Choroid plexus epithelial cell (primary cell): ENCODE measurements at regions not wholly inside any gene's neighbourhood (a gene's known extent, or its start where the extent isn't known, plus 50 kb on each side); places are given as distances from the start of the nearest gene placed in this dataset.
A peak's percentile ranks its signal among the peaks of the same experiment; 100 is the strongest.

Experiments used
- DNase-seq: peaks from one replicate; pipeline ENCODE4 v3.0.0-alpha.2; 2010; ENCODE audit warnings: low read depth
- H3K4me3 ChIP-seq: 2 replicates; pipeline ENCODE4 v1.5.1; 2011; ENCODE audit warnings: low read depth, mild to moderate bottlenecking, control low read depth, low read length, moderate library complexity
- TF ChIP-seq, protein P1 (sequence below): conservative IDR thresholded peaks from 2 replicates; pipeline ENCODE4 v1.5.1; 2011; ENCODE audit warnings: low read depth, mild to moderate bottlenecking, control low read depth, inconsistent platforms, low read length, moderate library complexity

DNA sequence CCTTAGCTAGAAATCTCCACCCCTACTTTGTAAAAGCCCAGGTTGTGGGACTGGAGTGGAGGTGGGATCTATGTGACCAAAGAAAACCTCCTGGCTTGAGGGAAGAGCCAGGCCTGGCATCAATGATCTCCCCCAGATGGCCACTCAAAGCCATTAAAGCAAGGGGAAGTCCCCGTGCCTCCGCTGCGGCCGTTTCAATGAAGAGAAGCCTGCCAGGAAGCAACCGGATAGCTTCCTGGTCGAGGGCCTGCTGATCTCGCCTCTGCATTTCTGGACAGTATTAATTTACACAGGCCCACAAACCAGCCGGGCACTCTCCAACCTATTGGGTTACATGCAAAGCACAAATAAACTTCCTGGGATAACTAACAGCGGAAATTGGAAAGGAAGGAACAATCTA, 160.5 kb upstream of the MSX2 start:
- H3K4me3 ChIP-seq, result no peak overlapping the region
- peak; percentile 34 for DNase-seq
- TF ChIP-seq, protein P1, sequence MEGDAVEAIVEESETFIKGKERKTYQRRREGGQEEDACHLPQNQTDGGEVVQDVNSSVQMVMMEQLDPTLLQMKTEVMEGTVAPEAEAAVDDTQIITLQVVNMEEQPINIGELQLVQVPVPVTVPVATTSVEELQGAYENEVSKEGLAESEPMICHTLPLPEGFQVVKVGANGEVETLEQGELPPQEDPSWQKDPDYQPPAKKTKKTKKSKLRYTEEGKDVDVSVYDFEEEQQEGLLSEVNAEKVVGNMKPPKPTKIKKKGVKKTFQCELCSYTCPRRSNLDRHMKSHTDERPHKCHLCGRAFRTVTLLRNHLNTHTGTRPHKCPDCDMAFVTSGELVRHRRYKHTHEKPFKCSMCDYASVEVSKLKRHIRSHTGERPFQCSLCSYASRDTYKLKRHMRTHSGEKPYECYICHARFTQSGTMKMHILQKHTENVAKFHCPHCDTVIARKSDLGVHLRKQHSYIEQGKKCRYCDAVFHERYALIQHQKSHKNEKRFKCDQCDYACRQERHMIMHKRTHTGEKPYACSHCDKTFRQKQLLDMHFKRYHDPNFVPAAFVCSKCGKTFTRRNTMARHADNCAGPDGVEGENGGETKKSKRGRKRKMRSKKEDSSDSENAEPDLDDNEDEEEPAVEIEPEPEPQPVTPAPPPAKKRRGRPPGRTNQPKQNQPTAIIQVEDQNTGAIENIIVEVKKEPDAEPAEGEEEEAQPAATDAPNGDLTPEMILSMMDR, result no peak

DNA sequence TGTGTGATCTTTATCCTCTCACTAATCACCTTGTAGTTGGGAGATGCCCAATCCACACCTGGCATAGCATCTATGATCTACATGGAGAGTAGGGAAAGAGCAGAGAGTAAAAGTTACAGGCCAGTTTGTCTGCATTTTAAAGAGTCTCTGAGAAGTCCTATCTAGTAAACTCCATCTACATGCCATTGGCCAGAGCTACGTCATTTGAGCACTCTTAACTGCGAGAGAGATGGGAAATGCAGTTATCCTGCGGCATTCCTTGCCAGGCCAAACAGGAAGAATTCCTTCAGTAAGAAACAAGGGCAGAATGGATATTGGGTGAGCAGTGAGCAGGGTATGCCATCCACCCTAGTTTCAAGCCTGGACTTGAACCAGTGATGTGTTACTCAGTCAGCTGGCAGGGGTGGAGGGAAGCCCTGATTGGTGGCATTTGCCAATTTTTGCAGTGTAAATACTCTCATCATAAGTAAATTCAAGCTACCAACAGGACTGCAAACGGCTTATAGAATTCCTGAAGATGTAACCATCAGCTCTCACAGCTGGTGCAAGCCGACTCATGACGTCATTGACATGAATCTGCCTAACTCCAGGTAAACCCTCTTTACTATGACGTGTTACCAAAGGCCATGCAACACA, 156.8 kb upstream of the MSX2 start:
- TF ChIP-seq, protein P1, result no peak
- DNase-seq, result no peak
- H3K4me3 ChIP-seq, result no peak overlapping the region

DNA sequence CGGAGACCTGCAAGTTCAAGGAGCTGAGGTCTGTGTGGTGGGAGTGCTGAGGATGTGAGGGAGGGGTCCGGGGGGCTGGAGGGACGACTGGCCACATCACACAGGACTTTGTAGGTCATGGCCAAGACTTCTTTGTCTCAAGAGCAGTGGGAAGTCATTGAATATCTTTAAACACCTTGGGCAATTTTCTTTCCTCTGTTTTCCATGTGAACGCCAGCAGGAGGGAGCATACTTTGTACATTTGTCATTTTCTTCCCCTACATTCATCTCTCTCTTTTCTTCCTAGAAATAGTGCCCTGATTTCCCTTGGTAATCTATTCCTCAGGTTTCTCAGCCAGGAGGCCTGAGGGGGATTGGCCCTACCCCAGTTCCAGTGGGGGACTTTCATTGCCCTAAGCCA, 153.7 kb upstream of the MSX2 start:
- TF ChIP-seq, protein P1, result no peak
- no peak overlapping the region for H3K4me3 ChIP-seq
- no peak for DNase-seq

DNA sequence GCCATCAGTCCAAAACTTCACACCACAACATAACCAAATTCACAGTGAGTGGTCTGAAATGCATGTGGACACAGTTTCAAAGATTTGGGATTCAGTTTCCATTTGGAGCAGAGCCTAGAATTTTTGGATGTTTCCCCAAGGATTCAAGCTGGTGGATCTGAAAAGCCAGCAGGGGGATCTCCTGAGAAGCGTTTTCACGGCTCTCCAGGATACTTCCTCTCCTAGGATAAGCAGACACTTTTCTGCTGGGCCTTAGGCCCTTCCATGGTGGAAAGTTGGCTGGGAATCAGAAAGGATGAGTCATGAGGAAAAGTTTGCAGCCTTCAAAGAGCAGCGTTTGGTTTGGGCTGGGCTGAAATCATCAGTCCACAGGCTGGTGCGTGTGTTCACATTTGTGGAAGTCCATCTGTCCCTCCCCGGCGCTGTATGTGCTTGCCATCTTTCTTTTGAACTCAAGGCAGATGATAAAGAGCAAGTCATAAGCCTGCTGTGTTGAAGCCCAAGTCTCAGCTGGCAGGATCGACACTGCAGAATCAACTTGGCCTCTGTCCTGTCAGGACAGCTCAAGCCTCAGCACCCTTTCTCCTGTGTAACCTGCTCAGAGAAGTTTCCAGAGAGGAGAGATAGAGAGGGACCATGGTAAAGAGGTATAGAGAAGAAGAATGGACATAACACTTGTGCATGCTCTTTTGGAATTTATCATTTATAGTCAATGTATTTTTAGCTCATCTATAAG, 152.6 kb upstream of the MSX2 start:
- DNase-seq, result peak; percentile 85
- H3K4me3 ChIP-seq, result no peak overlapping the region
- TF ChIP-seq, protein P1, result peak; percentile 36

DNA sequence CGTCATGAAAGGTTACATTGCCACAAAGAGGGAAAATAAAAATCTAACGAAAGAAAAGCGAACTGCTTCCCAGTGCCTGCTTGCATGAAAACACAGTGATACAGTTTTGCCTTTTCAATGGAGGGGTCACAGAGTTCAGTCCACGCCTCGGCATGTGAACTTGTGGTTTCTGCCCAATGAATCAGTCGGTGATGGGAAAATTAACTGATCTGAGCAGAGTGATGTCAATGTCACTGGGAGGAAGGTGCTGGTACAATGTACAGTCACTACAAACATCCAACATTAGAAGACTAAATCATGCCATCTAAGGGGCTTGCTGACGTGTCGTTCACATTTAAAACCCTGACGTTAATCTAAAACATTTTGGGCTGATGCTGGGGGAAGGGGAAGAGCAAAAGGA, 151.8 kb upstream of the MSX2 start:
- DNase-seq, result no peak
- TF ChIP-seq, protein P1, result no peak
- H3K4me3 ChIP-seq, result no peak overlapping the region

DNA sequence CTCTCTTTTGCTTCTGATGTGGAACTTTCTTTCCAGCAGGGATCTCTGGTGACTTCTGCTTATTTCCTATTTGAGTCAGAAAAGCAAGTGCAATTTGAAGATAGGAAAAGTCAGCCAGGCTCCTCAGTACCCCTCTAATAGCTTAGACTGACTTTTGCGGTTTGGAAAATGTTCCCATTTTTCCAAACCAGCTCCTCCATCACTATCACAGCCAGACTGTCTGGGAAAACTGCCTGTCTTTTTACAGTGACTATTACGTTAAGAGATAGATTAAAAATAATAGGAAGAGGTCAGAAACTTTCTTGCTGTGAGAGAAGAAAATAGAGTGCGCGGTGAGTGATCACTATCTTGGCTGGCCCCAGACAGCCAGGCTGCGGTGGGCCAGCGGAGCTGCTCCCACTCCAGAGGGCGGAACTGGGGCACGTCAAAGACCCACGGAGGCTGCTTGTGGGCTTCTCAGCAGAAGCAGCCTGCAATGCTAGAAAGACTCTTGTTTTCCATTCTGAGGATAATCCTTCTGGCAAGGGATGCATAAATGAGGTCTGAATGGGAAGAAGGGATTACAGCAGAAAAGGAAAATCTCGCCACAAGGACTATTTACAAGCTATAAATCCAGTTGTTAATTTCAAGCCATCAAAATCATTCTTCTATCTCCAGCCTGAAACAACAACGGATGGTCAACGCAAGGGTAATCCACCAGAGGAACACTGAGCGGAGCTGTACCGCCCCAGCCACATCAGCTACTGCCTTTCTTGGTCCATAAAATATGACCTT, 151.0 kb upstream of the MSX2 start:
- no peak for DNase-seq
- no peak overlapping the region for H3K4me3 ChIP-seq
- TF ChIP-seq, protein P1, result no peak
